ENCODE measurements at regions not wholly inside any gene's neighbourhood (a gene's known extent, or its start where the extent isn't known, plus 50 kb on each side); places are given as distances from the start of the nearest gene placed in this dataset.

- Histone ChIP-seq H3K4me3 (ENCODE audit: low read depth, low read length) (no peak overlapping the region), H3K27ac (no peak overlapping the region), H3K36me3 (replicated peaks) (no peaks in the 10 kb centered on the region), H3K27me3 (replicated peaks) (no peaks in the 10 kb centered on the region)
- no peak for TF ChIP-seq CTCF (IDR thresholded peaks at IDR 0.05; ENCODE audit: low read depth, low read length, missing control alignments)
- in situ Hi-C loops (cut with HindIII; ENCODE audit: low pct_ligation_motif_present, low sequenced_read_pairs): no loop called here
- no peak for DNase-seq
Measured at GRCh38 chr6:27100921-27101320, 146.6 kb upstream of the PRSS16 start.

- no peak overlapping the region for H3K27ac ChIP-seq
- in situ Hi-C loops (cut with HindIII; ENCODE audit: low pct_ligation_motif_present, low sequenced_read_pairs): no loop called here
- no peak for DNase-seq
- no peak for TF ChIP-seq CTCF (IDR thresholded peaks at IDR 0.05; ENCODE audit: low read depth, low read length, missing control alignments)
- no peaks in the 10 kb centered on the region for H3K27me3 ChIP-seq (replicated peaks)
- H3K4me3 ChIP-seq (ENCODE audit: low read depth, low read length): no peak overlapping the region
- H3K36me3 ChIP-seq (replicated peaks): no peaks in the 10 kb centered on the region
Measured at GRCh38 chr6:27101824-27102223, 145.7 kb upstream of the PRSS16 start.

- Histone ChIP-seq H3K4me3 (ENCODE audit: low read depth, low read length) (no peak overlapping the region), H3K36me3 (replicated peaks) (no peaks in the 10 kb centered on the region), H3K27me3 (replicated peaks) (no peaks in the 10 kb centered on the region), H3K27ac (no peak overlapping the region)
- TF ChIP-seq CTCF (IDR thresholded peaks at IDR 0.05; ENCODE audit: low read depth, low read length, missing control alignments): no peak
- in situ Hi-C loops (cut with HindIII; ENCODE audit: low pct_ligation_motif_present, low sequenced_read_pairs): no loop called here
- no peak for DNase-seq
Measured at GRCh38 chr6:27106382-27106781, 141.1 kb upstream of the PRSS16 start.

GRCh38 chr6:27111743-27112142, 135.8 kb upstream of the PRSS16 start:
- in situ Hi-C loops (cut with HindIII; ENCODE audit: low pct_ligation_motif_present, low sequenced_read_pairs): no loop called here

GRCh38 chr6:27112974-27113373, 134.5 kb upstream of the PRSS16 start:
- TF ChIP-seq CTCF (IDR thresholded peaks at IDR 0.05; ENCODE audit: low read depth, low read length, missing control alignments): no peak
- in situ Hi-C loops (cut with HindIII; ENCODE audit: low pct_ligation_motif_present, low sequenced_read_pairs): no loop called here

More at GRCh38 chr6:27111743-27112142, 135.8 kb upstream of the PRSS16 start:
- no peak for TF ChIP-seq CTCF (IDR thresholded peaks at IDR 0.05; ENCODE audit: low read depth, low read length, missing control alignments)
- Histone ChIP-seq H3K36me3 (replicated peaks) (no peaks in the 10 kb centered on the region), H3K27me3 (replicated peaks) (no peaks in the 10 kb centered on the region), H3K27ac (no peak overlapping the region), H3K4me3 (ENCODE audit: low read depth, low read length) (no peak overlapping the region)
- DNase-seq: no peak

GRCh38 chr6:27119329-27119728, 128.2 kb upstream of the PRSS16 start:
- in situ Hi-C loops (cut with HindIII; ENCODE audit: low pct_ligation_motif_present, low sequenced_read_pairs): no loop called here
- H3K27ac ChIP-seq: no peak overlapping the region
- H3K4me3 ChIP-seq (ENCODE audit: low read depth, low read length): no peak overlapping the region
- no peaks in the 10 kb centered on the region for H3K27me3 ChIP-seq (replicated peaks)
- DNase-seq: no peak
- no peaks in the 10 kb centered on the region for H3K36me3 ChIP-seq (replicated peaks)
- no peak for TF ChIP-seq CTCF (IDR thresholded peaks at IDR 0.05; ENCODE audit: low read depth, low read length, missing control alignments)

More at GRCh38 chr6:27112974-27113373, 134.5 kb upstream of the PRSS16 start:
- Histone ChIP-seq H3K36me3 (replicated peaks) (no peaks in the 10 kb centered on the region), H3K4me3 (ENCODE audit: low read depth, low read length) (no peak overlapping the region), H3K27me3 (replicated peaks) (no peaks in the 10 kb centered on the region), H3K27ac (no peak overlapping the region)
- DNase-seq: no peak
